Neural progenitor cell (in vitro differentiated cells): ENCODE measurements at regions not wholly inside any gene's neighbourhood (a gene's known extent, or its start where the extent isn't known, plus 50 kb on each side); places are given as distances from the start of the nearest gene placed in this dataset.

Experiments
- CTCF ChIP-seq: fragments of 200-600 bp; sonication (generic); IDR thresholded peaks from 2 replicates; pipeline ENCODE4 v1.5.1; 2017; ENCODE audit warnings: antibody characterized with exemption, mild to moderate bottlenecking
- EZH2 ChIP-seq: fragments of 200-600 bp; sonication (generic); IDR thresholded peaks from 2 replicates; pipeline ENCODE4 v1.6.1; 2017; ENCODE audit warnings: antibody characterized with exemption, mild to moderate bottlenecking, moderate library complexity

GRCh38 chr1:4164965-4165364, 264.9 kb upstream of the C1orf174 start:
- TF ChIP-seq CTCF (no peak), EZH2 (no peak)
